ENCODE measurements at regions not wholly inside any gene's neighbourhood (a gene's known extent, or its start where the extent isn't known, plus 50 kb on each side); places are given as distances from the start of the nearest gene placed in this dataset.

DNA sequence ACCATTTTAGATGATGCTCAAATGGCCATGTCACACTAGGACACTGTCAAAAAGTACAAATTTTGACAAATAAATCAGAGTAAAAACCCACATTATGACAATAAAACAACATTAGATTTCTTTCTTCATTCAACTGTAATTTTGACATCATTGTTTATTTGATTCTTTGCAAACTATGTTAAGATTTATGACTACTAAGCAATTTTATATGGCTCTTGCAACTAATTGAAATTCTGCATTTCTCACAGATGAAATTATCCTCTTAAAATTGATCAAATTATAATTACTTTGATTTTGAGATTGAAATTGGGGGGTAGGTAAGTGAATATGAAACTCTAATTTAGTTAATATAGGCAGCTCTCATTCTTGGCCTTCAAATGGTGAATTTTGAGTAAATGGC lies 59.8 kb downstream of the ATOH1 start:
- H3K36me3 Mint-ChIP-seq (ENCODE audit: unreplicated experiment) = no peaks in the 10 kb centered on the region
- no peaks in the 10 kb centered on the region for H3K9me3 Mint-ChIP-seq (ENCODE audit: unreplicated experiment)
- H3K4me1 Mint-ChIP-seq (ENCODE audit: low read depth, unreplicated experiment) = no peaks in the 10 kb centered on the region
- H3K27me3 Mint-ChIP-seq (ENCODE audit: unreplicated experiment) = no peaks in the 10 kb centered on the region
- no peak overlapping the region for H3K4me3 Mint-ChIP-seq (ENCODE audit: unreplicated experiment)
- no peak overlapping the region for H3K27ac Mint-ChIP-seq (ENCODE audit: unreplicated experiment)
- TF ChIP-seq, protein P1, sequence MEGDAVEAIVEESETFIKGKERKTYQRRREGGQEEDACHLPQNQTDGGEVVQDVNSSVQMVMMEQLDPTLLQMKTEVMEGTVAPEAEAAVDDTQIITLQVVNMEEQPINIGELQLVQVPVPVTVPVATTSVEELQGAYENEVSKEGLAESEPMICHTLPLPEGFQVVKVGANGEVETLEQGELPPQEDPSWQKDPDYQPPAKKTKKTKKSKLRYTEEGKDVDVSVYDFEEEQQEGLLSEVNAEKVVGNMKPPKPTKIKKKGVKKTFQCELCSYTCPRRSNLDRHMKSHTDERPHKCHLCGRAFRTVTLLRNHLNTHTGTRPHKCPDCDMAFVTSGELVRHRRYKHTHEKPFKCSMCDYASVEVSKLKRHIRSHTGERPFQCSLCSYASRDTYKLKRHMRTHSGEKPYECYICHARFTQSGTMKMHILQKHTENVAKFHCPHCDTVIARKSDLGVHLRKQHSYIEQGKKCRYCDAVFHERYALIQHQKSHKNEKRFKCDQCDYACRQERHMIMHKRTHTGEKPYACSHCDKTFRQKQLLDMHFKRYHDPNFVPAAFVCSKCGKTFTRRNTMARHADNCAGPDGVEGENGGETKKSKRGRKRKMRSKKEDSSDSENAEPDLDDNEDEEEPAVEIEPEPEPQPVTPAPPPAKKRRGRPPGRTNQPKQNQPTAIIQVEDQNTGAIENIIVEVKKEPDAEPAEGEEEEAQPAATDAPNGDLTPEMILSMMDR (IDR thresholded peaks at IDR 0.05; ENCODE audit: partially characterized antibody, unreplicated experiment) = no peak
- DNase-seq = no peak

GRCh38 chr4:93888768-93889167 lies 60.2 kb downstream of the ATOH1 start:
- no peak for DNase-seq
- Mint-ChIP-seq H3K9me3 (ENCODE audit: unreplicated experiment) (no peaks in the 10 kb centered on the region), H3K4me1 (ENCODE audit: low read depth, unreplicated experiment) (no peaks in the 10 kb centered on the region), H3K36me3 (ENCODE audit: unreplicated experiment) (no peaks in the 10 kb centered on the region), H3K27ac (ENCODE audit: unreplicated experiment) (no peak overlapping the region), H3K4me3 (ENCODE audit: unreplicated experiment) (no peak overlapping the region), H3K27me3 (ENCODE audit: unreplicated experiment) (no peaks in the 10 kb centered on the region)
- TF ChIP-seq, protein P1 (IDR thresholded peaks at IDR 0.05; ENCODE audit: partially characterized antibody, unreplicated experiment) = no peak

GRCh38 chr4:93891244-93891643 lies 62.7 kb downstream of the ATOH1 start:
- TF ChIP-seq, protein P1 (IDR thresholded peaks at IDR 0.05; ENCODE audit: partially characterized antibody, unreplicated experiment) = no peak
- Mint-ChIP-seq H3K36me3 (ENCODE audit: unreplicated experiment) (no peaks in the 10 kb centered on the region), H3K9me3 (ENCODE audit: unreplicated experiment) (no peaks in the 10 kb centered on the region), H3K27ac (ENCODE audit: unreplicated experiment) (no peak overlapping the region), H3K27me3 (ENCODE audit: unreplicated experiment) (no peaks in the 10 kb centered on the region), H3K4me3 (ENCODE audit: unreplicated experiment) (no peak overlapping the region), H3K4me1 (ENCODE audit: low read depth, unreplicated experiment) (no peaks in the 10 kb centered on the region)
- no peak for DNase-seq

- Mint-ChIP-seq H3K27ac (ENCODE audit: unreplicated experiment) (no peak overlapping the region), H3K4me1 (ENCODE audit: low read depth, unreplicated experiment) (no peaks in the 10 kb centered on the region), H3K36me3 (ENCODE audit: unreplicated experiment) (no peaks in the 10 kb centered on the region), H3K27me3 (ENCODE audit: unreplicated experiment) (no peaks in the 10 kb centered on the region), H3K4me3 (ENCODE audit: unreplicated experiment) (no peak overlapping the region), H3K9me3 (ENCODE audit: unreplicated experiment) (no peaks in the 10 kb centered on the region)
- no peak for DNase-seq
- TF ChIP-seq, protein P1 (IDR thresholded peaks at IDR 0.05; ENCODE audit: partially characterized antibody, unreplicated experiment) = no peak
Measured at GRCh38 chr4:93894995-93895394, 66.4 kb downstream of the ATOH1 start.

DNA sequence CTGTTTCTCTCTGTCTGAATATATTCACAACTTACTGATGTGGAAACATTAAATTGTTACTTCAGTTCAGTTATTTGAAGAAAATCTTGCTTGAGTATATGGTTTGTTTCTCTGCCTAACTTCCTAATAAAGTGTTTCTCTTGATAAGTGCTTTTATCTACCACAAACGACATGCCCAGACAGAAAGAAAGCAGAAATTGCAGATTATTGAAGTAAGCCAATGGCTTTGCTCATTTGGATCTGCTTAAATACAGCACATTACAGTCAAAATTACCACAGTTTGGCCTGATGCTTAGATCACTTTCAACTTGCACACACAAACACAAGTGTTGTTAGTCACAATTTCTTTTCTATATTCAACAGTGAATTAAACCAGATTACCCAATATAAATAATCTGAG lies 68.0 kb downstream of the ATOH1 start:
- no peak overlapping the region for H3K27ac Mint-ChIP-seq (ENCODE audit: unreplicated experiment)

More for the DNA sequence above, 68.0 kb downstream of the ATOH1 start:
- Mint-ChIP-seq H3K9me3 (ENCODE audit: unreplicated experiment) (no peaks in the 10 kb centered on the region), H3K4me3 (ENCODE audit: unreplicated experiment) (no peak overlapping the region), H3K4me1 (ENCODE audit: low read depth, unreplicated experiment) (no peaks in the 10 kb centered on the region), H3K36me3 (ENCODE audit: unreplicated experiment) (no peaks in the 10 kb centered on the region), H3K27me3 (ENCODE audit: unreplicated experiment) (no peaks in the 10 kb centered on the region)
- TF ChIP-seq, protein P1 (IDR thresholded peaks at IDR 0.05; ENCODE audit: partially characterized antibody, unreplicated experiment) = no peak
- no peak for DNase-seq

Measured in glutamatergic neuron (in vitro differentiated cells).